ENCODE measurements at regions not wholly inside any gene's neighbourhood (a gene's known extent, or its start where the extent isn't known, plus 50 kb on each side); places are given as distances from the start of the nearest gene placed in this dataset.

GRCh38 chr10:7507887-7508726, 97.3 kb upstream of the SFMBT2 start:
- no peak for DNase-seq

- no peak for DNase-seq
Observed at GRCh38 chr10:7506571-7506970, 95.7 kb upstream of the SFMBT2 start.

- DNase-seq: no peak
Observed at GRCh38 chr10:7505196-7505595, 94.4 kb upstream of the SFMBT2 start.

- DNase-seq: no peak
Observed at GRCh38 chr10:7503190-7503589, 92.4 kb upstream of the SFMBT2 start.

- no peak for DNase-seq
Observed at GRCh38 chr10:7501157-7501556, 90.3 kb upstream of the SFMBT2 start.

- DNase-seq: no peak
Observed at GRCh38 chr10:7498111-7498510, 87.3 kb upstream of the SFMBT2 start.

GRCh38 chr10:7493996-7494395, 83.2 kb upstream of the SFMBT2 start:
- no peak for DNase-seq

GRCh38 chr10:7492660-7493046, 81.8 kb upstream of the SFMBT2 start:
- DNase-seq: no peak

- no peak for DNase-seq
Observed at GRCh38 chr10:7491949-7492659, 81.3 kb upstream of the SFMBT2 start.

- no peak for DNase-seq
Observed at GRCh38 chr10:7491230-7491629, 80.4 kb upstream of the SFMBT2 start.

GRCh38 chr10:7488418-7488829, 77.6 kb upstream of the SFMBT2 start:
- no peak for DNase-seq

- no peak for DNase-seq
Observed at GRCh38 chr10:7487528-7487927, 76.7 kb upstream of the SFMBT2 start.

- no peak for DNase-seq
Observed at GRCh38 chr10:7486528-7486927, 75.7 kb upstream of the SFMBT2 start.

- DNase-seq: no peak
Observed at GRCh38 chr10:7485799-7486198, 75.0 kb upstream of the SFMBT2 start.

- DNase-seq: no peak
Observed at GRCh38 chr10:7485244-7485556, 74.4 kb upstream of the SFMBT2 start.

GRCh38 chr10:7484456-7485243, 73.8 kb upstream of the SFMBT2 start:
- DNase-seq: peak; percentile 28

GRCh38 chr10:7483848-7484247, 73.0 kb upstream of the SFMBT2 start:
- no peak for DNase-seq

GRCh38 chr10:7482992-7483391, 72.2 kb upstream of the SFMBT2 start:
- DNase-seq: no peak

- DNase-seq: no peak
Observed at GRCh38 chr10:7481368-7481765, 70.5 kb upstream of the SFMBT2 start.

GRCh38 chr10:7480742-7481367, 70.0 kb upstream of the SFMBT2 start:
- no peak for DNase-seq

GRCh38 chr10:7479861-7480598, 69.2 kb upstream of the SFMBT2 start:
- DNase-seq: no peak

- DNase-seq: no peak
Observed at GRCh38 chr10:7478727-7479457, 68.1 kb upstream of the SFMBT2 start.
